SK-N-MC (cell line): ENCODE measurements at regions not wholly inside any gene's neighbourhood (a gene's known extent, or its start where the extent isn't known, plus 50 kb on each side); places are given as distances from the start of the nearest gene placed in this dataset.

Experiments used
- EZH2 ChIP-seq: fragments of 200-600 bp; sonication (generic); IDR thresholded peaks from one replicate; pipeline ENCODE4 v1.6.1; 2017; ENCODE audit warnings: antibody characterized with exemption
- POLR2AphosphoS5 ChIP-seq: IDR thresholded peaks from 2 replicates; pipeline ENCODE4 v1.6.1; 2012; ENCODE audit warnings: mild to moderate bottlenecking, low read depth, low read length, borderline replicate concordance

DNA sequence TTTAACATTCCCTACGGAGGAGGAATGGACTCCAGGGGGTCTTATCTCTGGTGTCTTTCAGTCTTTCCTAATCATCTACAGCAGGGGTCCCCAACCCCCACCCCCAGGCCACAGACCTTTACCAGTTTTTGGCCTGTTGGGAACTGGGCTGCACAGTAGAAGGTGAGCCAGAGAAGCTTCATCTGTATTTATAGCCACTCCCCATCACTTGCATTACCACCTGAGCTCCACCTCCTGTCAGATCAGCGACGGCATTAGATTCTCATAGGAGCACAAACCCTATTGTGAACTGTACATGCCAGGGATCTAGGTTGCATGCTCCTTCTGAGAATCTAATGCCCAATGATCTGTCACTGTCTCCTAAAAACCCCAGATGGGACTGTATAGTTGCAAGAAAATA is 120.0 kb upstream of the TMTC4 start:
- TF ChIP-seq EZH2: no peak
- no peak for TF ChIP-seq POLR2AphosphoS5
